OCI-LY7 (cell line): ENCODE measurements at regions not wholly inside any gene's neighbourhood (a gene's known extent, or its start where the extent isn't known, plus 50 kb on each side); places are given as distances from the start of the nearest gene placed in this dataset.

Source experiments
- BruUV-seq: library from RNA; stranded (reverse); fragments of 400-500 nt; replicated peaks from 2 replicates; lab custom pipeline; 2021; lab: Mats Ljungman, UMichigan
- CTCF ChIA-PET: fragments of 300-600 bp; sonication (Branson Sonifier 250); formaldehyde crosslinking; loops from one replicate; lab custom pipeline; 2022; ENCODE audit warnings: antibody characterized with exemption; ENCODE audit not compliant: unreplicated experiment; lab: Charles Lee
- POLR2A ChIA-PET: fragments of 300-600 bp; sonication (Branson Sonifier 250); formaldehyde crosslinking; loops from one replicate; lab custom pipeline; 2022; ENCODE audit warnings: antibody characterized with exemption; lab: Charles Lee
- DNase-seq: peaks from one replicate; pipeline ENCODE4 v3.0.0-alpha.2; 2015; ENCODE audit warnings: low spot score
- H2AFZ ChIP-seq: fragments of 200-600 bp; sonication (generic), shearing (Covaris generic); 2 replicates; pipeline ENCODE4 v1.6.1; 2014; ENCODE audit warnings: mild to moderate bottlenecking, antibody characterized with exemption, low read length, moderate library complexity
- H3K27ac ChIP-seq: fragments of 200-600 bp; sonication (generic); 2 replicates; pipeline ENCODE4 v1.5.1; 2014; ENCODE audit warnings: mixed run types, low read depth, mild to moderate bottlenecking, moderate library complexity, low read length, inconsistent platforms; ENCODE audit not compliant: poor library complexity, severe bottlenecking
- H3K36me3 ChIP-seq: fragments of 200-600 bp; sonication (generic); 2 replicates; pipeline ENCODE4 v1.6.1; 2014; ENCODE audit warnings: mild to moderate bottlenecking, antibody characterized with exemption, low read length, moderate library complexity, mixed read lengths; ENCODE audit not compliant: insufficient read depth
- H3K4me1 ChIP-seq: fragments of 200-600 bp; sonication (generic); 2 replicates; pipeline ENCODE4 v1.5.1; 2014; ENCODE audit warnings: mild to moderate bottlenecking, low read length; ENCODE audit not compliant: insufficient read depth, poor library complexity, severe bottlenecking
- H3K4me2 ChIP-seq: fragments of 200-600 bp; sonication (generic); 2 replicates; pipeline ENCODE4 v1.6.1; 2014; ENCODE audit warnings: mild to moderate bottlenecking, low read length
- H3K4me3 ChIP-seq: fragments of 200-600 bp; sonication (generic); 2 replicates; pipeline ENCODE4 v1.5.1; 2014; ENCODE audit warnings: mild to moderate bottlenecking, low read depth, low read length; ENCODE audit not compliant: poor library complexity, severe bottlenecking
- H3K79me2 ChIP-seq: fragments of 200-600 bp; sonication (generic); 2 replicates; pipeline ENCODE4 v1.6.1; 2016; ENCODE audit warnings: low read depth, mild to moderate bottlenecking, low read length, moderate library complexity, mixed read lengths; ENCODE audit not compliant: insufficient read depth
- H3K9me2 ChIP-seq: fragments of 200-600 bp; sonication (generic); 2 replicates; pipeline ENCODE4 v1.6.1; 2016; ENCODE audit warnings: mild to moderate bottlenecking, low read length, mixed read lengths; ENCODE audit not compliant: insufficient read depth
- H3K9me3 ChIP-seq: fragments of 200-600 bp; sonication (generic); 2 replicates; pipeline ENCODE4 v1.6.1; 2014; ENCODE audit warnings: mild to moderate bottlenecking, mixed run types, low read length, mixed read lengths
- H4K20me1 ChIP-seq: fragments of 200-600 bp; sonication (generic); 2 replicates; pipeline ENCODE4 v1.6.1; 2014; ENCODE audit warnings: mild to moderate bottlenecking, antibody characterized with exemption, low read length, moderate library complexity, mixed read lengths; ENCODE audit not compliant: insufficient read depth
- CTCF ChIP-seq: fragments of 200-600 bp; sonication (generic); conservative IDR thresholded peaks from 2 replicates; pipeline ENCODE4 v1.5.1; 2014; ENCODE audit warnings: mild to moderate bottlenecking, antibody characterized with exemption, low read length, moderate library complexity, mixed read lengths
- EZH2phosphoT487 ChIP-seq: fragments of 200-600 bp; sonication (generic); IDR thresholded peaks from 2 replicates; pipeline ENCODE4 v1.6.1; 2018; ENCODE audit warnings: low read depth, borderline replicate concordance, mild to moderate bottlenecking, mixed run types, antibody characterized with exemption, low read length, moderate library complexity, mixed read lengths
- intact Hi-C: fragments of 100-400 bp; cut with micrococcal nuclease; formaldehyde crosslinking; loops from one replicate; pipeline ENCODE4 v1.10.0; 2022; ENCODE audit not compliant: unreplicated experiment

- POLR2A ChIA-PET: no interaction called here
- CTCF ChIA-PET: no interaction called here
- Histone ChIP-seq H2AFZ (no peak overlapping the region), H3K36me3 (no peaks in the 10 kb centered on the region), H3K79me2 (no peaks in the 10 kb centered on the region), H3K4me1 (no peaks in the 10 kb centered on the region), H3K9me2 (no peaks in the 10 kb centered on the region), H3K27ac (no peak overlapping the region), H3K4me3 (no peak overlapping the region), H4K20me1 (no peaks in the 10 kb centered on the region), H3K4me2 (no peak overlapping the region), H3K9me3 (no peaks in the 10 kb centered on the region)
- TF ChIP-seq EZH2phosphoT487 (no peak), CTCF (no peak)
- DNase-seq: no peak
- BruUV-seq: no TSS peak
- intact Hi-C loops: no loop called here
Measured at GRCh38 chr6:27098956-27099355, 148.5 kb upstream of the PRSS16 start.

- Histone ChIP-seq H3K79me2 (no peaks in the 10 kb centered on the region), H4K20me1 (no peaks in the 10 kb centered on the region), H3K4me3 (no peak overlapping the region), H3K9me3 (no peaks in the 10 kb centered on the region), H2AFZ (no peak overlapping the region), H3K4me1 (no peaks in the 10 kb centered on the region), H3K4me2 (no peak overlapping the region), H3K27ac (no peak overlapping the region), H3K36me3 (no peaks in the 10 kb centered on the region), H3K9me2 (no peaks in the 10 kb centered on the region)
- no peak for TF ChIP-seq CTCF
- TF ChIP-seq EZH2phosphoT487: no peak
- intact Hi-C loops: no loop called here
- ChIA-PET POLR2A (no interaction called here), CTCF (no interaction called here)
- no TSS peak for BruUV-seq
- DNase-seq: no peak
Measured at GRCh38 chr6:27100921-27101320, 146.6 kb upstream of the PRSS16 start.

- Histone ChIP-seq H3K4me1 (no peaks in the 10 kb centered on the region), H2AFZ (no peak overlapping the region), H3K4me3 (no peak overlapping the region), H3K36me3 (no peaks in the 10 kb centered on the region), H4K20me1 (no peaks in the 10 kb centered on the region), H3K79me2 (no peaks in the 10 kb centered on the region), H3K4me2 (no peak overlapping the region), H3K9me3 (no peaks in the 10 kb centered on the region), H3K9me2 (no peaks in the 10 kb centered on the region), H3K27ac (no peak overlapping the region)
- POLR2A ChIA-PET: no interaction called here
- no peak for DNase-seq
- TF ChIP-seq EZH2phosphoT487 (no peak), CTCF (no peak)
- intact Hi-C loops: no loop called here
- CTCF ChIA-PET: no interaction called here
- BruUV-seq: no TSS peak
Measured at GRCh38 chr6:27101824-27102223, 145.7 kb upstream of the PRSS16 start.
